NCI-H2171 (cell line): ENCODE measurements at regions not wholly inside any gene's neighbourhood (a gene's known extent, or its start where the extent isn't known, plus 50 kb on each side); places are given as distances from the start of the nearest gene placed in this dataset.

Experiments
- DNase-seq: peaks from one replicate; lab custom pipeline; 2025; lab: John Stamatoyannopoulos, UW

DNA sequence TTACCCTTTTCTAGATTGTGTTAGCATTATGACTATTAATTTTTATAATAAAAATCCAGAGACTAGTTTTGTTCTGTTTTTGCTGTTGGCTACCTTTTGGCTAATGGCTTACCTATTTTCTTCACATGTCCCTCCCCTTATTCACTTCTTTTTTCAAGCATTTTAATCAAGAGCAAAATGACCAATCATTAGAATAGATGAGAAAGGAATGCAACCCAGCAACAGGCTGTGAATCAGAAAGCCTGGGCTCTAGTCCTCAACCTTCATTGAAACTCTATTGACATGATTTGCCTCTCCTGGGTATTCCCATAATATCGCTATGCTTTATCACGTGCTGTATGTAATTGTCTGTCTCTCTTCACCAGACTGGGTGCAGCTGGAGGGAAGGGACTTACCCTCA is 370.1 kb downstream of the IRS1 start:
- no peak for DNase-seq

DNA sequence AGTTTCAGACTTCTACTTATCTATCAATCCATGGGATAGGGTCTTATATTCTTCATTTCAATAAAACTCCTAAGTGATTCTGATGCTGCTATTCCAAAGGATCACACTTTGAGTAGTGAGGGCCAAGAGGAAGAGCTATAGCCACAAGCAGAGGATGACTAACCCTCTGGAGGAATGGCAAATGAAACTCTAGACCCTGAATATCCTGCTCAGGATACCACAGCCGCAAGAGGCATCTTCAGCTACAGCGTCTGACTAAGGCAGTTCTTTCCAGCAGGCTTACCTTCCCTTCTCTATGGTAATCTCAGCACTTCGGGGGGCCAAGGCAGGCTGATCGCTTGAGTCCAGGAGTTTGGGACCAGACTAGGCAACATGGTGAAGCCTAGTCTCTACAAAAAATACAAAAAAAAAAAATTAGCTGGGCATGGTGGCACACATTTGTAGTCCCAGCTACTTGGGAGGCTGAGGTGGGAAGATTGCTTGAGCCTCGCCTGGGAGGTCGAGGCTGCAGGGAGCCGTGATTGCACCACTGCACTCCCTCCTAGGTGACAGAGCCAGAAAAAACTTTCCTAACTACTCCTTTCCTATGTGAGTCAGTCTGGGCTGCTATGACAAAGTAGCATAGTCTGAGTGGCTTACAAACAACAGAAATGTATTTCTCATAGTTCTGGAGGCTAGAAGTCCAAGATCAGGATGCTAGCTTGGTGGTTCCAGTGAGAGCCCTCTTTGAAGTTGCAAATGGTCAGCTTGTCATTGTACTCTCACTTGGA is 371.9 kb downstream of the IRS1 start:
- DNase-seq = no peak

- DNase-seq = no peak
Observed at GRCh38 chr2:226426292-226426736, 373.3 kb downstream of the IRS1 start.

DNA sequence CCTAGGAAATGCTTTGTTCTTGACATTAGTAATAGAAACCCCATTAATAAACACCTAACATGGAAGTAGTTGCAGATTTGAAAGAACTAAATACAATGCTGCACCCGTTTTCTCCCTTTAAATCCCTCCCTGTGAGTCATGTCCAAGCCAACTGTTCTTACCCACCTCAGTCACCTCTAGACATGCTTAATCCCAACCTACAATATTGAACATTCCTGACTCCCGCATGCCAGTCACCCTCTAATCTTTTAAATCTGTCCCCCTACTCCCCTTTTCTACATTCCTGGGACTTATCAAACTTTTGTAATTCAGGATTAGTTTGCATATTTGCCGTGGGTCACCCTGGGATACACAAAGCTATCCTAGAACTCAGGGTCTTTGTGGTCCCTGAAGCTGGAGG is 374.6 kb downstream of the IRS1 start:
- no peak for DNase-seq

- DNase-seq = no peak
Observed at GRCh38 chr2:226423498-226423960, 376.1 kb downstream of the IRS1 start.

DNA sequence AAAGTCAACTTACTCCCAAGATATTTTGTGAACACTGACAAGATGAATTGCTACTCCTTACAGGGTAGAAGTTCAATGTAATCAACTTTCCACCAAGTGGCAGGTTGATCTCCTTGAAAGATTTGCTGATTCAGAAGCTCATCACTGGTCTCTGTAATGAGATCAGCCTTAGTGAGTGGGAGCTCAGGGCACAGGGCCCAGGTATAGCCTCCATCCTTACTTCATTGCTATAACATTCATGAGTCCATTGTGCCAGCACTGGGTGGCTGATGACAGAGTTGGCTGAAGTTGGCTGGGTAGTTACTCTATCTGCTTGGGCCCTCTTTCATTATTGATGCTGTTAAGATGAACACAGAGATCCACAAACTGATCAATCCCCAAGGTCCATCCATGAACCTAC is 379.0 kb downstream of the IRS1 start:
- no peak for DNase-seq

DNA sequence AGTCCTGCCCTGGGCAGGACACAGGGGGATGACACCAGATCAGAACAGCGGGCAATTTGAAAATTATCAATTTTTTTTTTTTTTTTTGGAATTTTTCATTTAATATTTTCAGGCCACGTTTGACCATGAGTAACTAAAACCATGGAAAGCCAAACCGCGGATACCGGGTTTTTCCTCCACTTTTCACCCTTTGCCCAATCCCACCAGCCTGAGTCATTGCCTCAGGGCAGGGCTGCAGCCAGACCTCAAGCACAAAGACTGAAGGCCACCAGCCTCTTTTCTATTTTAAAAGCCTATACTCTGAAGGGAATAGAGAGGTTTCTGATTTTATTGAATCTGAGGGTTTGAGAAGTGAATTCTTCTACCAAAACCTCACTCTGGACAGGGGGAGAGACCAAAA is 381.1 kb downstream of the IRS1 start:
- DNase-seq = no peak

GRCh38 chr2:226414335-226414734 is 385.3 kb downstream of the IRS1 start:
- DNase-seq = peak; percentile 24

- no peak for DNase-seq
Observed at GRCh38 chr2:226413498-226414130, 386.0 kb downstream of the IRS1 start.

DNA sequence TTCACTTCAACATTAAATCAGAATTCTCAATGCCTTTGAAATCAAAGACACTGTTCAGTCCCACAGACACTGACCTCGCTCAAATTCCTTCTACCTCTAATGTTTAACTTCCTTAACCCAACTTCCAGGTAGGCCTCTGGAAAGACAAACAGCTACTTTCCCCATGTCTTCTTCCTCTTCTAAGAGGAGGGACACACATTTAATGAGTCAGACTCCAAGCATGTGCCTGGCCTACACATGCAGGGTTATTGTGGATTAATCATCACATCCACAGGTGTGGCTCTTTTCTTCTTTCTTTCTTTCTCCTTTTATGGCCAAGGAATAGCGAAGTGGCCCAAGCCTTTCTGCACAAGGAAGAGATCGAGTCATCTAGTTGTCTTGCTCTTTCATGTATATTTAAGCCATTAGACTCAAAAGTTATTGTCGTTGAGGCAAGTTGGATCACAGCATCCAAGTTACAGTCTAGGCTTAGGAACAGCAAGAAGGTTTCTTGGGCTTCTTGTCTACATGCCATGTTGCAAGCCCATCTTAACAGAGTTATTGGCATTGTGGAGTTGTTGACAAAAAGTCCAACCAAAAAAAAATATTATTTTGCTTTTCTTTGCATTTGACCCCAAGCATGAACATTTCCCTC is 387.8 kb downstream of the IRS1 start:
- DNase-seq = no peak

DNA sequence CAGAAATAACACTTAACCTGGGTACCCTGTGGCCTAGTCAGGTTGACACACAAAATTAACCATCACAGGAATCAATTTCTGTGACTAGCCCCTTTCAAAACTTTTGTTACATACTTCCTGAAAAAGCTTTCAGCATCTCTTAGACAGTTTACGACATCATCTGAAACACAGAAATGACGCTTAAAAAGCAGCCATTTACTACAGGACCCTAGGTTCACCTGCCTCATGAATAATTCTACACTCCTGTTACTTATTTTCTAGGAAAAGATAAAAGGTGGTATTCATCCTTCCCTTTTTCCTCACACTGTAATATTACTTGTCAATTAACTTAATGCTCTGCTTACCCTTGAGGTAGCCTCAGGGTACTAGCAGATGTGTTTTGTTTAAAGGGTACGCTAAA is 388.4 kb downstream of the IRS1 start:
- DNase-seq = no peak

DNA sequence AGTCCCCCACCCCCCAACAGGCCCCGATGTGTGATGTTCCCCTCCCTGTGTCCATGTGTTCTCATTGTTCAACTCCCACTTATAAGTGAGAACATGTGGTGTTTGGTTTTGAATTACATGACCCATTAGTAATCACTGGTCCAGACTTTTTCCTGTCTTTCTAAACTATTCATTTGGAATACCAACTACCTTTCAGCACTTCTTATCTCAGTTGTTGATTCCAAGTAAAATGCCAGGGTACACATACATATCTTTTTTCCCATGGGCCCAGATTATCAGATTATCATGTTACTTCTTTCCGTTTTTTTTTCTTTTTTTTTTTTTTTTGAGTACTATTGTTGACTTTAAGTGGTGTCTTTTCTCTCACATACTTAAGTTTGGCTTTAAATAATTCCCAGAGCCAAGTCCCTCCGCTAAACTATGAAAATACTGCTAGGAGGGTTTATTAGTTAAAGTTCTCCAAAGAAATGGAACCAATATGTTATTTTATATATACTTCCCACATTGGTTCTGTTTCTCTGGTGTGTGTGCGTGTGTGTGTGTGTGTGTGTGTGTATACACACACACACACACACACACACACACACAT is 389.3 kb downstream of the IRS1 start:
- DNase-seq = no peak

DNA sequence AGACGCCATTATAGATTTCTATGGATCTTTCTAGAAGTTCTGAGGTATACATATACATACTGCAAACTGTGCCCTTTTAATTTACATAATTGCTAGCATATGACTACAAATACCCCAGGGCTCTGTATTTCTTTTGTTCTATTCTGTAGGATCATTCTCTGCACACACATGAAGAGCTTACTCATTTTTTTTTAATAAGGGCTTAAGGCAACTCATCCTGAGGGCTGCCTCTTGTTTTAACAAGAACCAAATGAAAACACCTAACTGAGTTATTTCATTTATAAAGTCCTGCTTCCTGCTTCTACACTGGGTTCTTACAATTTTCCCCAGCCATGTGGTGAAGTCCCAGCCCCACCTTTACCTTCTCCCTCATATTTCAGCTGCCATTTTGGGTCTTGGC is 390.5 kb downstream of the IRS1 start:
- DNase-seq = no peak

- no peak for DNase-seq
Observed at GRCh38 chr2:226408141-226408540, 391.5 kb downstream of the IRS1 start.

- DNase-seq = no peak
Observed at GRCh38 chr2:226407135-226407534, 392.5 kb downstream of the IRS1 start.

- no peak for DNase-seq
Observed at GRCh38 chr2:226405465-226405864, 394.2 kb downstream of the IRS1 start.

DNA sequence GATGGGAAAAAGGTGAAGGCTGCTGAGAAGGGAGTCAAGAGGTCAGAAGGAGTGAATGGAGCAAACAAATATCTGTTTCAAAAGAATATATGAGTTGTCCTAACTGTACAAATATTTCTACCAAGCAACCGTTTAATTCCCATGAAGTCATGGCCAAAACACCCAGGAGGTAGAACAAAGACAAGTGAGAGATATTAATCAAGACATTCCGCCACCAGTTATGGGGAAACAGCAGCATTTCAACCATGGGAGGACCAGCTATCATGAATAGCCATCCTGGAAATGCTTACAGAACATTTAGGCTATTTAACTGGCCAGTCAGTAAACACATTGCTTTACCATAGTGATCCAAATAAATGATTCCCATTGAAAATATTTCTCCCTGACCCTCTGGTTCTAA is 396.3 kb downstream of the IRS1 start:
- DNase-seq = no peak

- no peak for DNase-seq
Observed at GRCh38 chr2:226399006-226399405, 400.6 kb downstream of the IRS1 start.

GRCh38 chr2:226398580-226398979 is 401.0 kb downstream of the IRS1 start:
- no peak for DNase-seq

DNA sequence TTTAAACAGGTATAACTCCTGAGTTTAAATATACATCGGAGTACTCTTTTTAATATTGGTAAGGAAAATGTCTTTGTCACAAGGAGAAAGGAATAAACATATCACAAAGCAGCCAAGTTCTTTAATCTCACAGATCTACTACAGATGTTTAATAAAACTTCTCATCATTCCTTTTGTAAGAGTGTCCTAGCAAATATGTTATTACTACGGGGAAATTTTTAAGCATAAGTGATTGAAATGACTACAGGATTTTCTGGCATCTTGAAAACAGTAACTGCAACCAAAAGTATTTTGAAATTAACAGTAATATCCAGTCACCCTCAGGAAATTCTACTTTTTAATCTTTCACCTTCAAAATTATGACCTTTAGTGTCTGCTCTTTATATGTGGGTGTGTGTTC is 403.1 kb downstream of the IRS1 start:
- DNase-seq = no peak

- DNase-seq = no peak
Observed at GRCh38 chr2:226387499-226387942, 412.1 kb downstream of the IRS1 start.

GRCh38 chr2:226383461-226383860 is 416.2 kb downstream of the IRS1 start:
- DNase-seq = no peak

- DNase-seq = no peak
Observed at GRCh38 chr2:226380679-226381078, 418.9 kb downstream of the IRS1 start.
